T-cell (primary cell): ENCODE measurements at regions not wholly inside any gene's neighbourhood (a gene's known extent, or its start where the extent isn't known, plus 50 kb on each side); places are given as distances from the start of the nearest gene placed in this dataset.
"Not testable (repeated sequence)": the region's sequence is repeated elsewhere in the genome, so short reads cannot be mapped to it uniquely, and the experiment has no call there.

Experiments
- ATAC-seq, 4 experiments: fragments of 200-7000 bp in 3 of 4; fragments of 150-1000 bp in 1 of 4; cut with Tn5 transposase; replicated peaks in 1 of 4; 1 replicate in 3 of 4; 2 replicates in 1 of 4; pipeline ENCODE4 v1.10.0; 2021; ENCODE audit warnings: moderate library complexity in 3 of 4, mild to moderate bottlenecking in 2 of 4, moderate number of reproducible peaks in 1 of 4
- CTCF ChIA-PET, 2 donors: fragments of 300-600 bp; sonication (Branson Sonifier 250); formaldehyde crosslinking; loops; one replicate each; lab custom pipeline; 2022; ENCODE audit warnings: antibody characterized with exemption in 2 of 2; lab: Charles Lee
- POLR2A ChIA-PET, 2 donors: fragments of 300-600 bp; sonication (Branson Sonifier 250); formaldehyde crosslinking; loops; one replicate each; lab custom pipeline; 2022; ENCODE audit warnings: antibody characterized with exemption in 2 of 2; lab: Charles Lee
- DNase-seq, 35 experiments: peaks; one replicate each; pipeline versions ENCODE4 v3.0.0 to v3.0.0-alpha.2; 2013 to 2023
- H3K27ac ChIP-seq: one replicate; pipeline ENCODE4 v1.5.1; 2013; ENCODE audit warnings: low read length
- H3K27me3 ChIP-seq, 2 experiments: replicated peaks in 1 of 2; 1 replicate in 1 of 2; 2 replicates in 1 of 2; pipeline versions ENCODE4 v1.6.1 to v1.7.0; 2013; ENCODE audit warnings: low read length in 1 of 2, mixed read lengths in 1 of 2; ENCODE audit not compliant: control insufficient read depth in 2 of 2, insufficient read depth in 2 of 2; ENCODE audit errors: extremely low read depth in 1 of 2
- H3K36me3 ChIP-seq, 2 donors: 1 replicate in 1 of 2; 2 replicates in 1 of 2; pipeline versions ENCODE4 v1.6.1 to v1.7.0; 2013; ENCODE audit warnings: low read length in 1 of 2; ENCODE audit not compliant: control insufficient read depth in 2 of 2, insufficient read depth in 1 of 2; ENCODE audit errors: extremely low read depth in 1 of 2
- H3K4me1 ChIP-seq, 2 experiments: 1 replicate in 1 of 2; 2 replicates in 1 of 2; pipeline versions ENCODE4 v1.6.1 to v1.7.0; 2013; ENCODE audit warnings: low read length in 2 of 2, mixed read lengths in 1 of 2; ENCODE audit not compliant: insufficient read depth in 2 of 2, control insufficient read depth in 1 of 2; ENCODE audit errors: extremely low read depth in 1 of 2
- H3K4me3 ChIP-seq, 2 donors: 1 replicate in 1 of 2; 2 replicates in 1 of 2; pipeline versions ENCODE4 v1.5.1 to v1.7.0; 2013; ENCODE audit warnings: mild to moderate bottlenecking in 2 of 2, low read length in 1 of 2, moderate library complexity in 1 of 2; ENCODE audit not compliant: control insufficient read depth in 1 of 2; ENCODE audit errors: extremely low read depth in 1 of 2
- H3K9me3 ChIP-seq: 2 replicates; pipeline ENCODE4 v1.7.0; 2013
- H3K27ac Mint-ChIP-seq, 2 donors: one replicate each; pipeline ENCODE4 v1.8.0; 2020 to 2021; ENCODE audit warnings: mild to moderate bottlenecking in 2 of 2, mixed read lengths in 2 of 2
- H3K27me3 Mint-ChIP-seq, 2 donors: one replicate each; pipeline ENCODE4 v1.8.0; 2021 to 2022; ENCODE audit warnings: mixed read lengths in 2 of 2
- H3K36me3 Mint-ChIP-seq: one replicate; pipeline ENCODE4 v1.8.0; 2021; ENCODE audit warnings: mixed read lengths
- H3K4me1 Mint-ChIP-seq, 3 donors: one replicate each; pipeline ENCODE4 v1.8.0; 2020 to 2022; ENCODE audit warnings: mixed read lengths in 3 of 3, mild to moderate bottlenecking in 1 of 3
- H3K4me3 Mint-ChIP-seq, 3 donors: one replicate each; pipeline ENCODE4 v1.8.0; 2020 to 2022; ENCODE audit warnings: mild to moderate bottlenecking in 3 of 3, mixed read lengths in 3 of 3, moderate library complexity in 3 of 3
- H3K9me3 Mint-ChIP-seq, 3 donors: one replicate each; pipeline ENCODE4 v1.8.0; 2020 to 2022; ENCODE audit warnings: mixed read lengths in 3 of 3
- WGBS: methylation state at CpG from one replicate; pipeline ENCODE4 v1.1.5; 2013; ENCODE audit warnings: missing lambda C conversion rate; ENCODE audit not compliant: insufficient coverage; 5-methylcytosine and 5-hydroxymethylcytosine counted together

DNA sequence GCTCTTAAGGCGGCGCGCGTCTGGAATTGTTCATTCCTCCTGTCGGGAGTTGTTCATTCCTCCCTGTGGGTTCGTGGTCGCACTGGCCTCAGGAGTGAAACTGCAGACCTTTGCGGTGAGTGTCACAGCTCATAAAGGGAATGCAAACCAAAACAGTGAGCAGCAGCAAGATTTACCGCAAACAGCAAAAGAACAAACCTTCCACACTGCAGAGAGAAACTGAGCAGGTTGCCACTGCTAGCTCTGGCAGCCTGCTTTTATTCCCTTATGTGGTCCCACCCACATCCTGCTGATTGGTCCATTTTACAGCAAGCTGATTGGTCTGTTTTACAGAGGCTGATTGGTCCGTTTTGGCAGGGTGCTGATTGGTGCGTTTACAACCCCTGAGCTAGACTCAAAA lies 1365.3 kb upstream of the WWC1 start:
- Mint-ChIP-seq H3K27ac (no peak overlapping the region), H3K36me3 (no peaks in the 10 kb centered on the region), H3K4me3 (no peak overlapping the region), H3K27me3 (no peaks in the 10 kb centered on the region), H3K4me1 (no peaks in the 10 kb centered on the region), H3K9me3 (peaks cover 12 to 23% (median 22%) of the 10 kb centered on the region in 3 donors)
- H3K36me3 ChIP-seq, result no peaks in the 10 kb centered on the region
- ATAC-seq (no peak), DNase-seq (no peak)
- ChIA-PET CTCF (no interaction called here), POLR2A (no interaction called here)
- no peak overlapping the region for H3K4me3 ChIP-seq
- H3K27ac ChIP-seq, result no peak overlapping the region
- H3K9me3 ChIP-seq, result no peaks in the 10 kb centered on the region
- no peaks in the 10 kb centered on the region for H3K4me1 ChIP-seq
- no peaks in the 10 kb centered on the region for H3K27me3 ChIP-seq
- WGBS, result 95% methylated on average over 9 of the region's 11 CpGs

GRCh38 chr5:166926806-166927475 lies 1364.5 kb upstream of the WWC1 start:
- H3K4me1 Mint-ChIP-seq, H3K9me3 ChIP-seq, CTCF ChIA-PET, H3K36me3 Mint-ChIP-seq, H3K27me3 ChIP-seq, H3K27ac ChIP-seq, H3K4me3 Mint-ChIP-seq, H3K27ac Mint-ChIP-seq, ATAC-seq, H3K27me3 Mint-ChIP-seq, H3K4me1 ChIP-seq, H3K36me3 ChIP-seq, DNase-seq, POLR2A ChIA-PET, H3K4me3 ChIP-seq: not testable (repeated sequence)
- WGBS, result 96% methylated on average over 37 of the region's 48 CpGs
- peaks cover 14 to 29% (median 23%) of the 10 kb centered on the region in 3 donors for H3K9me3 Mint-ChIP-seq

DNA sequence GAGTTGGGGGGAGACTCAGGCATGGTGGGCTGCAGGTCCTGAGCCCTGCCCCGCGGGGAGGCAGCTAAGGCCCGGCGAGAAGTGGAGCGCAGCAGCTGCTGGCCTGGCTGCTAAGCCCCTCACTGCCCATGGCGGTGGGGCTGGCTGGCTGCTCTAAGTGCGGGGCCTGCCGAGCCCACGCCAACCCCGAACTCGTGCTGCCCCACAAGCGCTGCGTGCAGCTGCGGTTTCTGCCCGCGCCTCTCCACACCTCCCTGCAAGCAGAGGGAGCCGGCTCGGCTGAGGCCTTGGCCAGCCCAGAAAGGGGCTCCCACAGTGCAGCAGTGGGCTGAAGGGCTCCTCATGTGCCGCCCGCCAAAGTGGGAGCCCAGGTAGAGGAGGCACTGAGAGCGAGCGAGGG lies 1355.1 kb upstream of the WWC1 start:
- ATAC-seq, result no peak

GRCh38 chr5:166938071-166938470 lies 1353.4 kb upstream of the WWC1 start:
- POLR2A ChIA-PET, result no interaction called here
- no peaks in the 10 kb centered on the region for H3K27me3 ChIP-seq

More for the DNA sequence above, 1355.1 kb upstream of the WWC1 start:
- no peak overlapping the region for H3K4me3 Mint-ChIP-seq
- ChIA-PET CTCF (no interaction called here), POLR2A (no interaction called here)
- H3K27ac Mint-ChIP-seq, result no peak overlapping the region
- H3K4me1 Mint-ChIP-seq, result no peaks in the 10 kb centered on the region
- H3K4me3 ChIP-seq, result no peak overlapping the region
- peaks cover 3% of the 10 kb centered on the region for H3K9me3 ChIP-seq
- no peak for DNase-seq
- no peaks in the 10 kb centered on the region for H3K4me1 ChIP-seq
- no peak overlapping the region for H3K27ac ChIP-seq
- peaks cover 0 to 29% (median 10%) of the 10 kb centered on the region in 3 donors for H3K9me3 Mint-ChIP-seq
- no peaks in the 10 kb centered on the region for H3K27me3 Mint-ChIP-seq
- WGBS, result 94% methylated on average over 12 of the region's 22 CpGs
- no peaks in the 10 kb centered on the region for H3K36me3 ChIP-seq
- no peaks in the 10 kb centered on the region for H3K36me3 Mint-ChIP-seq
- H3K27me3 ChIP-seq, result no peaks in the 10 kb centered on the region

GRCh38 chr5:166942948-166943347 lies 1348.5 kb upstream of the WWC1 start:
- no peak overlapping the region for H3K4me3 Mint-ChIP-seq
- Histone ChIP-seq H3K27me3 (no peaks in the 10 kb centered on the region), H3K4me3 (no peak overlapping the region), H3K27ac (no peak overlapping the region), H3K9me3 (peaks cover 3% of the 10 kb centered on the region), H3K36me3 (no peaks in the 10 kb centered on the region), H3K4me1 (no peaks in the 10 kb centered on the region)
- ChIA-PET POLR2A (no interaction called here), CTCF (no interaction called here)
- H3K27me3 Mint-ChIP-seq, result no peaks in the 10 kb centered on the region
- no peak for ATAC-seq
- H3K9me3 Mint-ChIP-seq, result peaks cover 6 to 27% (median 11%) of the 10 kb centered on the region in 3 donors
- no CpG with 5 or more reads among the region's 1 CpG for WGBS
- H3K27ac Mint-ChIP-seq, result no peak overlapping the region
- H3K4me1 Mint-ChIP-seq, result no peaks in the 10 kb centered on the region
- no peaks in the 10 kb centered on the region for H3K36me3 Mint-ChIP-seq
- DNase-seq, result no peak

More at GRCh38 chr5:166938071-166938470, 1353.4 kb upstream of the WWC1 start:
- Mint-ChIP-seq H3K27me3 (no peaks in the 10 kb centered on the region), H3K27ac (no peak overlapping the region), H3K36me3 (no peaks in the 10 kb centered on the region), H3K4me1 (no peaks in the 10 kb centered on the region), H3K9me3 (peaks cover 3 to 27% (median 9%) of the 10 kb centered on the region in 3 donors), H3K4me3 (no peak overlapping the region)
- Histone ChIP-seq H3K27ac (no peak overlapping the region), H3K4me1 (no peaks in the 10 kb centered on the region), H3K9me3 (peaks cover 3% of the 10 kb centered on the region), H3K36me3 (no peaks in the 10 kb centered on the region), H3K4me3 (no peak overlapping the region)
- ATAC-seq, result no peak
- DNase-seq, result no peak
- 30% methylated on average over 1 of the region's 2 CpGs for WGBS
- CTCF ChIA-PET, result no interaction called here

DNA sequence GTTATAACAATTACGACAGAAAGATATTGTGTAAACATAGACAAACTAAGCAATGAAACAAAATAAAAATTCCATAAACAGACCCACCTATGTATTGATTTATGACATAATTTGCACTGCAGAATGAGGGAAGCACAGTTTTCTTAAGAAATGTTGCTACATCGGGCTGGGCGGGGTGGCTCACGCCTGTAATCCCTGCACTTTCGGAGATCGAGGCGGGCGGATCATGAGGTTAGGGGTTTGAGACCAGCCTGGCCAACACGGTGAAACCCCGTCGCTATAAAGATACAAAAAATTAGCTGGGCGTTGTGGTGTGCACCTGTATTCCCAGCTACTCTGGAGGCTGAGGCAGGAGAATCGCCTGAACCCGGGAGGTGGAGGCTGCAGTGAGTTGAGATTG lies 1344.4 kb upstream of the WWC1 start:
- H3K27me3 Mint-ChIP-seq, result no peaks in the 10 kb centered on the region

More for the DNA sequence above, 1344.4 kb upstream of the WWC1 start:
- ATAC-seq (no peak), DNase-seq (no peak)
- Mint-ChIP-seq H3K4me1 (no peaks in the 10 kb centered on the region), H3K36me3 (no peaks in the 10 kb centered on the region), H3K9me3 (peaks cover 5 to 14% (median 11%) of the 10 kb centered on the region in 3 donors), H3K4me3 (no peak overlapping the region), H3K27ac (no peak overlapping the region)
- ChIA-PET POLR2A (no interaction called here), CTCF (no interaction called here)
- WGBS, result 89% methylated on average over 6 of the region's 14 CpGs
- no peak overlapping the region for H3K4me3 ChIP-seq
- H3K4me1 ChIP-seq, result no peaks in the 10 kb centered on the region
- no peak overlapping the region for H3K27ac ChIP-seq
- H3K27me3 ChIP-seq, result no peaks in the 10 kb centered on the region
- H3K36me3 ChIP-seq, result no peaks in the 10 kb centered on the region
- no peaks in the 10 kb centered on the region for H3K9me3 ChIP-seq
